Sigmoid colon (tissue), 3 donors: ENCODE measurements at regions not wholly inside any gene's neighbourhood (a gene's known extent, or its start where the extent isn't known, plus 50 kb on each side); places are given as distances from the start of the nearest gene placed in this dataset.

Experiments
- CTCF ChIP-seq, 4 experiments: fragments of 450-650 bp in 3 of 4; fragments of 200-600 bp in 1 of 4; IDR thresholded peaks; one replicate each; pipeline ENCODE4 v1.5.1; 2016 to 2019; ENCODE audit warnings: antibody characterized with exemption in 4 of 4, mild to moderate bottlenecking in 3 of 4, moderate library complexity in 2 of 4
- POLR2A ChIP-seq, 2 donors: fragments of 450-650 bp; IDR thresholded peaks; one replicate each; pipeline ENCODE4 v1.6.1; 2016; ENCODE audit warnings: antibody characterized with exemption in 2 of 2, mild to moderate bottlenecking in 2 of 2, moderate library complexity in 2 of 2

GRCh38 chr11:91220476-91221202 is 997.8 kb upstream of the CHORDC1 start:
- TF ChIP-seq POLR2A (IDR thresholded peaks at IDR 0.05) (no peak), CTCF (IDR thresholded peaks at IDR 0.05) (no peak)
